Erythroblast (primary cell): ENCODE measurements at regions not wholly inside any gene's neighbourhood (a gene's known extent, or its start where the extent isn't known, plus 50 kb on each side); places are given as distances from the start of the nearest gene placed in this dataset.

Source experiments
- GATA1 ChIP-seq: IDR thresholded peaks from 2 replicates; pipeline ENCODE4 v1.6.1; 2011; ENCODE audit warnings: low read depth, mild to moderate bottlenecking, control low read depth, low read length, moderate library complexity
- POLR2A ChIP-seq: IDR thresholded peaks from 2 replicates; pipeline ENCODE4 v1.6.1; 2011; ENCODE audit warnings: mild to moderate bottlenecking, low read length

GRCh38 chr2:18501729-18502128 is 58.7 kb downstream of the RDH14 start:
- TF ChIP-seq POLR2A: no peak
- TF ChIP-seq GATA1: no peak
